ENCODE measurements at regions not wholly inside any gene's neighbourhood (a gene's known extent, or its start where the extent isn't known, plus 50 kb on each side); places are given as distances from the start of the nearest gene placed in this dataset.
"Not testable (repeated sequence)": the region's sequence is repeated elsewhere in the genome, so short reads cannot be mapped to it uniquely, and the experiment has no call there.

DNA sequence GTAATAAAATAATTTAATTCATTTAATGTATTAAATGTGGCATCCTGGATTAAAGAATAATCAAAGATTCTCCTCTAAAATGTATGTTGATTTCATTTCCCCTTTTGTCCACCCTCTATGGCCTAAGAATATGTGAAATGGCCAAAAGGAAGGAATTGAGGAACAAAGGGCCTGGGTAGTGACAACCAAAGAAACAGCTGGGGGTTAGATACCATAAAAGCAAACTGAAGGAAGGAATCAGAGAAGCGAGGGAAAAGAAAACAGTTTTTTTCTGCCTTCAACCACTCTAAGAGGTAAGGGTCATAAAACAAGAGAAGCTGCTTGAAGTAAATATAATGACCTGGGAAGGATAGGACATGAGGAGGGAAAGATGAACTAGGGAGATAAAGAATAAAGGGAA lies 139.3 kb downstream of the FAM76B start:
- no peak for DNase-seq (ENCODE audit: low read depth in 2 of 2)

GRCh38 chr11:95647871-95648270 lies 141.7 kb downstream of the FAM76B start:
- DNase-seq (ENCODE audit: low read depth in 2 of 2) = no peak

GRCh38 chr11:95647355-95647754 lies 142.2 kb downstream of the FAM76B start:
- DNase-seq (ENCODE audit: low read depth in 2 of 2) = no peak

GRCh38 chr11:95641495-95641894 lies 148.1 kb downstream of the FAM76B start:
- no peak for DNase-seq (ENCODE audit: low read depth in 2 of 2)

DNA sequence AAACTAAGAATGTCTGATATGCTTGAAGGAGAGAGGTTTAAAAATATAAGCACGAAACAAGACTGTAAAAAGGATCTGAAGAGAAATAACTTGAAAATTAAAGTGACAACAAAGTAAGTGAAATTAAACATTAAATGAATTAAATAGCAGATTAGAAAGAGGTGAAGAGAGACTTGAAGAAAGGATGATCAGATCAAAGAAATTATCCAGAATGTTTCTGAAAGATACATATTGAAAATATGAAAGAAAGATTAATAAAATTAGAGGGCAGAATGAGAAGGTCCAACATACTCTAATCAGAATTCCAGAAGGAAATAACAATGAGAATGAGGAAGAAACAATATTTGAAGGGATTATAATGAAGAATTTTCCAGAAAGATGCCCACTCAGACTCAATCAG lies 151.1 kb downstream of the FAM76B start:
- no peak for DNase-seq (ENCODE audit: low read depth in 2 of 2)

GRCh38 chr11:95625164-95625900 lies 164.2 kb downstream of the FAM76B start:
- no peak for DNase-seq (ENCODE audit: low read depth in 2 of 2)

- no peak for DNase-seq (ENCODE audit: low read depth in 2 of 2)
Measured at GRCh38 chr11:95616256-95616804, 173.3 kb downstream of the FAM76B start.

- no peak for DNase-seq (ENCODE audit: low read depth in 2 of 2)
Measured at GRCh38 chr11:95611827-95612226, 177.8 kb downstream of the FAM76B start.

DNA sequence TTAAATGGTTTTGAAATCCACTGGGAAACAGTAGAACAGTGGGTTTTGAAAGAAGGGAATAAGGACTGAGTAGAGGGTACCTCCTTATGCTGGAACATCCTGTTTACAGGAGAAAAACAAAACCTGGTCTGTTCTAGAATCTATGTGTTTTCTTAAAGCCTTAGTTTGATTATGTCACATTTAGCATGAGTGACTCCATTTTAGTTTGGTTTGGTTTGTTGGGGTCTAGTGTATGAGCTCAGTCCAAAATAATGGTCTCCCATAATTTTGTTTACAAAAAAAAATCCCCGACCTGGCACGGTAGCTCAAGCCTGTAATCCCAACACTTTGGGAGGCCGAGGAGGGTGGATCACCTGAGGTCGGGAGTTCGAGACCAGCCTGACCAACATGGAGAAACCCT lies 179.4 kb downstream of the FAM76B start:
- DNase-seq (ENCODE audit: low read depth in 2 of 2) = not testable (repeated sequence)

GRCh38 chr11:95608093-95608492 lies 181.5 kb downstream of the FAM76B start:
- no peak for DNase-seq (ENCODE audit: low read depth in 2 of 2)

- no peak for DNase-seq (ENCODE audit: low read depth in 2 of 2)
Measured at GRCh38 chr11:95606824-95607223, 182.8 kb downstream of the FAM76B start.

DNA sequence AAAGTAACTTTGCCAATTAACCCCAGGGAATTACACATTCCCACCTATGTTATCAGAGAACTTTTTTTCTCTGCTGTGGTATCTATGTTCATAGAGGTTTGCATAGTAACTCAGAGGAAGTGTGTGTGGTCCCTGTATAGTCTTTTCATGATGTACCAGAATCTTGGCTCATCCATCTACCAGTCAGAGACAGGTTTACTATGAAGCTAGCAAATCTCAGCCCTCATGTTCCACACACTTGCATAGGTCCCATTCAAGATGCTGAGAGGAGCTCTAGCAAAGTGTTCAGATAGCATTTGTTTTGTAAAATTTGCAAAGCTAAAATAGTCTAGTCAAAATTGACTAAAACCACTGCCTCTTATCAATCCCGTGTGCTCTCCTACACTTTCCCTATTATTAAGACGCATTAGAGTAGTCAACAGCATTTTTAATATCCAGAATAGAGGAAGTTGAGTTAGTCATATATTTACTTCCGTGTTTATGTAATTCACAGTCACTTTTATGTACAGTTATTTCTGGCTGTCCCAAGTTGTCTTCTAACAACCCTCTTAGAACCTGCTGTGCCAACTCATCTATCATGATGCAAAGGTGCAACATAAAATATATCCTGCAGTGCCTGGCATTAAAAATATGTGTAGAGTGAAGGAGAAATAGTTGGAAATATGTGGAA lies 184.2 kb downstream of the FAM76B start:
- no peak for DNase-seq (ENCODE audit: low read depth in 2 of 2)

DNA sequence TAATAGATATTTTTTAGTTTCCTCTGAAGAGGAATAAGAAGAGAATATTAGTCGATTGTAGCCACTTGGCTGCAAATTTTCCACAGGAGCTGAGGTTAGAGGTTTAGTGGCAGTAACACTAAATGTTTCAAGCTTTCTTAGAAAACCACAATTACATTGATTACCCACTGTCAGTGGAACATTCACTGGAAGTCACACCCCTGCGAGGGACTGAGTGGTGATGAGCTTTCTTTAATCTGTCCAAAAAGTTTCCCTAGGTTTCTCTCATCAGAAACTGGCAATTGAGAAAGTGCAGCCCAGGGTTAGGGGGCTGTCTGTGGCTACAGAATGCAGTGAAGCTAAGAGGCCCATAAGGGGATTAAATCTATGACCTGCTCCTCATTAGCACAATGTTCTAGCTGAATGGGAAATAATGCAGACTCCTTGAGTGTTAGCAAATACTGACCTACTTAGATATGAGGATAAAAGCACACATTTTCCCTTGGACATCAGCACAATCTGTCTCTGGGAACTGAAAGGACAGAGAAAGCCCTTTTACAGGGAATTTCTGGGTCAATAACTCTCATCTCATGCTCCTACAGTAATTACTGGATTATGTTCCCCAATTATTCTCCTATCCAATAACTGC lies 189.5 kb downstream of the FAM76B start:
- DNase-seq (ENCODE audit: low read depth in 2 of 2) = no peak

- DNase-seq (ENCODE audit: low read depth in 2 of 2) = no peak
Measured at GRCh38 chr11:95595973-95596489, 193.6 kb downstream of the FAM76B start.

GRCh38 chr11:95595541-95595940 lies 194.0 kb downstream of the FAM76B start:
- DNase-seq (ENCODE audit: low read depth in 2 of 2) = no peak

DNA sequence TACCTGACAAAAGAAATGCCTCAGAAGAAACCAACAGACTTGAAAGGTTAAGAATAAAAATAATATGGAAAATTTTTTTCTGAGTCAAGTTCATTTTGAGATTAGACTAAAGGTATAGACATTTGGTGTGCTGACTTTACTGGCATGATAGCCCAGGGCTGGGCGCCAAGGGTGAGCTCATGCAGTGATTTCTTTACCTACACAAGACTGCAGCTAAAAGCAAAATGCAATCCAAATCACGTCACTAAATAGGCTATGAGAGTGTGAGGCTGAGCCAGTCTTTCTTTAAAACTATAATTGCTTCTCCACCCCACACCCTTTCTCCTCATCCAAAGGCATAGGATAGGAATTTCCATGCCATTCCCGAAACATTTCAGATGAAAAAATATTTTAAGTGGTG lies 196.5 kb downstream of the FAM76B start:
- no peak for DNase-seq (ENCODE audit: low read depth in 2 of 2)

DNA sequence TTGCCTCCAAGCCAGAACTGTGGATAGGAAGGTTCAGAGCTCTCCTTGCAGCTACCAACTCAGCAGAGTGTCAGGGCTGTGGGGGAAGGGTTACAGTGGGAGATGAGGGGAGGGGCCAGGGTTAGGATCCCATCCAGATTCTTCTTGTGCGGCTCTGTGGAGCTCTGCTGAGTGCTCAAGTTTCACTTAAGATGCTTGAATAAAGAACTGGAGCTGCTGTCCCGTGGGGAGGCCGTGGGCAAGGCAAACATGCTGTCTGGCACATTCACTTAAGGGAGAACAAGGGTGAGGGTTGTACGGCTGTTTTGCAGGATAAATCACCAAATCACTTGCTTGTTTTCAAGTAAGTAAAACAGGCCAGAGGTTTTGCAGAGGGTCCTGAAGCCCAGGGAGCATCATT lies 197.1 kb downstream of the FAM76B start:
- DNase-seq (ENCODE audit: low read depth in 2 of 2) = no peak

GRCh38 chr11:95589893-95590612 lies 199.5 kb downstream of the FAM76B start:
- no peak for DNase-seq (ENCODE audit: low read depth in 2 of 2)

- DNase-seq (ENCODE audit: low read depth in 2 of 2) = no peak
Measured at GRCh38 chr11:95588821-95589220, 200.8 kb downstream of the FAM76B start.

- DNase-seq (ENCODE audit: low read depth in 2 of 2) = no peak
Measured at GRCh38 chr11:95586661-95587060, 202.9 kb downstream of the FAM76B start.

- DNase-seq (ENCODE audit: low read depth in 2 of 2) = no peak
Measured at GRCh38 chr11:95586155-95586554, 203.4 kb downstream of the FAM76B start.

- DNase-seq (ENCODE audit: low read depth in 2 of 2) = no peak
Measured at GRCh38 chr11:95585752-95586077, 203.9 kb downstream of the FAM76B start.
